Keratinocyte (primary cell): ENCODE measurements at regions not wholly inside any gene's neighbourhood (a gene's known extent, or its start where the extent isn't known, plus 50 kb on each side); places are given as distances from the start of the nearest gene placed in this dataset.
"Not testable (repeated sequence)": the region's sequence is repeated elsewhere in the genome, so short reads cannot be mapped to it uniquely, and the experiment has no call there.

Experiments
- EZH2 ChIP-seq: IDR thresholded peaks from one replicate; pipeline ENCODE4 v1.6.1; 2012; ENCODE audit warnings: inconsistent platforms, mild to moderate bottlenecking, low read length, moderate library complexity
- TF ChIP-seq, protein P1 (sequence below), 3 experiments: IDR thresholded peaks in 1 of 3; conservative IDR thresholded peaks in 1 of 3; optimal IDR thresholded peaks in 1 of 3; 2 replicates in 2 of 3; 3 replicates in 1 of 3; pipeline versions ENCODE3 to v1.5.1; 2011; ENCODE audit warnings: low read length in 3 of 3, mild to moderate bottlenecking in 3 of 3, moderate library complexity in 2 of 3, control low read depth in 1 of 3, inconsistent platforms in 1 of 3; ENCODE audit not compliant: insufficient read depth in 2 of 3; ENCODE audit errors: extremely low read depth in 1 of 3

DNA sequence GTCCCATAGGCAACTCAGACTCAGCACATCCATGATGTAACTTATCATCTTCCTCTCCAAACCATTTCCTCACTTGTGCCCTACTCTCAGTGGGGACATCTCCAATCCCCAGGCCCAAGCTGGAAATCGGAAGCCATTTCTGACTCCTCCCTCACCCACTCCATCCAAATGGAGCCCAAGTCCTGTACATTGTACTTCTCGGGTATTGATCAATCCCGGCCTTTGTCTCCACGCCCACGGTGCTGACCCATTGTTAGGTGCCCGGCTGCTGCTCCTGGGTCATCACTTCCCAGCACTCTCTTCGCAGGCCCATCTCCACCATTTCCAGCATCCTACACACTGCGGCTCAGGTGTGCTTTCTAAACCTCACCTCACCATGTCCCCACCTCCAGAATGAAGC, 1969.6 kb downstream of the FOXD4L5 start:
- TF ChIP-seq, protein P1, sequence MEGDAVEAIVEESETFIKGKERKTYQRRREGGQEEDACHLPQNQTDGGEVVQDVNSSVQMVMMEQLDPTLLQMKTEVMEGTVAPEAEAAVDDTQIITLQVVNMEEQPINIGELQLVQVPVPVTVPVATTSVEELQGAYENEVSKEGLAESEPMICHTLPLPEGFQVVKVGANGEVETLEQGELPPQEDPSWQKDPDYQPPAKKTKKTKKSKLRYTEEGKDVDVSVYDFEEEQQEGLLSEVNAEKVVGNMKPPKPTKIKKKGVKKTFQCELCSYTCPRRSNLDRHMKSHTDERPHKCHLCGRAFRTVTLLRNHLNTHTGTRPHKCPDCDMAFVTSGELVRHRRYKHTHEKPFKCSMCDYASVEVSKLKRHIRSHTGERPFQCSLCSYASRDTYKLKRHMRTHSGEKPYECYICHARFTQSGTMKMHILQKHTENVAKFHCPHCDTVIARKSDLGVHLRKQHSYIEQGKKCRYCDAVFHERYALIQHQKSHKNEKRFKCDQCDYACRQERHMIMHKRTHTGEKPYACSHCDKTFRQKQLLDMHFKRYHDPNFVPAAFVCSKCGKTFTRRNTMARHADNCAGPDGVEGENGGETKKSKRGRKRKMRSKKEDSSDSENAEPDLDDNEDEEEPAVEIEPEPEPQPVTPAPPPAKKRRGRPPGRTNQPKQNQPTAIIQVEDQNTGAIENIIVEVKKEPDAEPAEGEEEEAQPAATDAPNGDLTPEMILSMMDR (optimal IDR thresholded peaks at IDR 0.05 in 1 of 3, IDR thresholded peaks at IDR 0.05 in 1 of 3, conservative IDR thresholded peaks at IDR 0.05 in 1 of 3; ENCODE audit: extremely low read depth in 1 of 3, insufficient read depth in 2 of 3, low read length in 3 of 3), result not testable (repeated sequence)
- not testable (repeated sequence) for TF ChIP-seq EZH2
